HepG2 (cell line): ENCODE measurements at regions not wholly inside any gene's neighbourhood (a gene's known extent, or its start where the extent isn't known, plus 50 kb on each side); places are given as distances from the start of the nearest gene placed in this dataset.
"Not testable (repeated sequence)": the region's sequence is repeated elsewhere in the genome, so short reads cannot be mapped to it uniquely, and the experiment has no call there.

Source experiments
- ATAC-seq: fragments of 200-7000 bp; cut with Tn5 transposase; 3 replicates; pipeline ENCODE4 v1.9.1; 2020; ENCODE audit warnings: mild to moderate bottlenecking, moderate library complexity
- BruUV-seq: library from RNA; stranded (reverse); fragments of 400-500 nt; replicated peaks from 2 replicates; lab custom pipeline; 2021; lab: Mats Ljungman, UMichigan
- CTCF ChIA-PET: fragments of 300-600 bp; formaldehyde crosslinking; extraction: SDS; loops from one replicate; lab custom pipeline; 2021; ENCODE audit warnings: low total read pairs, inconsistent platforms, low intra/inter-chr PET ratio; lab: Yijun Ruan, JAX
- POLR2A ChIA-PET: fragments of 350-600 bp; sonication (Branson Sonifier 250); formaldehyde crosslinking; loops from one replicate; lab custom pipeline; 2020; ENCODE audit warnings: antibody characterized with exemption, inconsistent platforms; lab: Yijun Ruan, JAX
- DNase-seq: peaks from one replicate; pipeline ENCODE4 v3.0.0-alpha.2; 2015; ENCODE audit warnings: low spot score
- FAIRE-seq: peaks from 3 replicates; lab custom pipeline; 2011; peaks lifted over from hg19 to GRCh38; lab: Jason Lieb, UNC
- H2AFZ ChIP-seq: one replicate; pipeline ENCODE4 v1.6.1; 2011; ENCODE audit warnings: low read length, inconsistent platforms
- H3K27ac ChIP-seq: fragments of 300-600 bp; 3 replicates; pipeline ENCODE4 v1.8.0; 2011; ENCODE audit warnings: mixed run types, mild to moderate bottlenecking, mixed read lengths, low read length, inconsistent platforms; ENCODE audit not compliant: insufficient read depth; ENCODE audit errors: extremely low read length
- H3K27me3 ChIP-seq, 2 experiments: fragments of 200-600 bp in 1 of 2; 2 replicates in 1 of 2; 3 replicates in 1 of 2; pipeline versions ENCODE4 v1.6.0 to v1.8.0; 2011; ENCODE audit warnings: low read length in 2 of 2, mild to moderate bottlenecking in 2 of 2, moderate library complexity in 2 of 2, inconsistent platforms in 1 of 2; ENCODE audit not compliant: insufficient read depth in 2 of 2, control insufficient read depth in 1 of 2
- H3K36me3 ChIP-seq, 2 experiments: fragments of 200-600 bp in 1 of 2; replicated peaks in 1 of 2; 2 replicates in 1 of 2; 3 replicates in 1 of 2; pipeline versions ENCODE4 v1.5.1 to v1.8.0; 2011; ENCODE audit warnings: low read length in 2 of 2, inconsistent platforms in 1 of 2; ENCODE audit not compliant: insufficient read depth in 2 of 2, control insufficient read depth in 1 of 2
- H3K4me1 ChIP-seq: 2 replicates; pipeline ENCODE4 v1.5.1; 2012; ENCODE audit warnings: low read length, inconsistent platforms; ENCODE audit not compliant: insufficient read depth
- H3K4me2 ChIP-seq: 2 replicates; pipeline ENCODE4 v1.6.0; 2011; ENCODE audit warnings: low read depth, low read length, inconsistent platforms
- H3K4me3 ChIP-seq, 3 experiments: fragments of 200-600 bp in 1 of 3; sonication (generic), shearing (Covaris generic) in 1 of 3; replicated peaks in 1 of 3; 2 replicates each; pipeline ENCODE4 v1.5.1; 2011 to 2016; ENCODE audit warnings: low read length in 3 of 3, inconsistent platforms in 2 of 3, low read depth in 2 of 3, mild to moderate bottlenecking in 2 of 3, control low read depth in 1 of 3, mixed read lengths in 1 of 3; ENCODE audit not compliant: insufficient read depth in 1 of 3
- H3K79me2 ChIP-seq: one replicate; pipeline ENCODE4 v1.6.1; 2011; ENCODE audit warnings: low read length, inconsistent platforms; ENCODE audit not compliant: insufficient read depth
- H3K9ac ChIP-seq: 2 replicates; pipeline ENCODE4 v1.6.0; 2011; ENCODE audit warnings: mild to moderate bottlenecking, low read depth, low read length, inconsistent platforms; ENCODE audit not compliant: insufficient read depth
- H3K9me3 ChIP-seq: 2 replicates; pipeline ENCODE4 v1.5.1; 2012; ENCODE audit warnings: mild to moderate bottlenecking, low read length
- H4K20me1 ChIP-seq: 2 replicates; pipeline ENCODE4 v1.6.0; 2011; ENCODE audit warnings: inconsistent platforms, mild to moderate bottlenecking, low read length, moderate library complexity; ENCODE audit not compliant: insufficient read depth
- ATF7 ChIP-seq, 2 experiments: fragments of 450-650 bp in 1 of 2; sonication (generic) in 1 of 2; formaldehyde crosslinking in 1 of 2; IDR thresholded peaks; 2 replicates each; pipeline versions ENCODE4 v1.4.0 to v1.6.1; 2016 to 2020; ENCODE audit warnings: antibody characterized with exemption in 1 of 2, mild to moderate bottlenecking in 1 of 2, missing genetic modification reagents in 1 of 2
- CREB1 ChIP-seq, 2 experiments: fragments of 450-650 bp in 1 of 2; IDR thresholded peaks; 2 replicates each; pipeline ENCODE4 v1.6.1; 2016 to 2017; ENCODE audit warnings: control low read depth in 1 of 2, mild to moderate bottlenecking in 1 of 2, missing compliant biosample characterization in 1 of 2, missing genetic modification characterization in 1 of 2
- HNF4A ChIP-seq: sonication (generic); formaldehyde crosslinking; IDR thresholded peaks from 2 replicates; pipeline ENCODE4 v1.4.0; 2020; ENCODE audit warnings: missing genetic modification reagents
- MYC ChIP-seq: sonication (generic); formaldehyde crosslinking; IDR thresholded peaks from 2 replicates; pipeline ENCODE4 v1.9.0; 2021; ENCODE audit warnings: missing genetic modification reagents, borderline replicate concordance
- NFYB ChIP-seq: sonication (generic); formaldehyde crosslinking; IDR thresholded peaks from 2 replicates; pipeline ENCODE4 v1.4.0; 2020; ENCODE audit warnings: missing genetic modification reagents
- NFYC ChIP-seq: IDR thresholded peaks from 2 replicates; pipeline ENCODE4 v1.6.1; 2016; ENCODE audit warnings: missing genetic modification reagents, missing compliant biosample characterization
- RARA ChIP-seq: IDR thresholded peaks from 2 replicates; pipeline ENCODE4 v1.6.1; 2016; ENCODE audit warnings: missing genetic modification reagents, missing compliant biosample characterization
- RFX5 ChIP-seq: IDR thresholded peaks from 2 replicates; pipeline ENCODE4 v1.6.1; 2011; ENCODE audit warnings: low read depth, low read length, improper control_type of control experiment
- ZFY ChIP-seq: sonication (generic); formaldehyde crosslinking; IDR thresholded peaks from 2 replicates; pipeline ENCODE4 v1.4.0; 2020; ENCODE audit warnings: missing genetic modification reagents
- ZNF574 ChIP-seq: sonication (generic); formaldehyde crosslinking; IDR thresholded peaks from 2 replicates; pipeline ENCODE4 v1.4.0; 2020; ENCODE audit warnings: missing genetic modification reagents
- WGBS: methylation state at CpG from one replicate; pipeline ENCODE4 v1.1.6; 2017; ENCODE audit warnings: low lambda C conversion rate; 5-methylcytosine and 5-hydroxymethylcytosine counted together
- in situ Hi-C: cut with HindIII; loops from 2 replicates; pipeline ENCODE4 v1.10.0; 2017; ENCODE audit warnings: low pct_unique_long_range_greater_than_20kb; ENCODE audit not compliant: extremely low pct_ligation_motif_present
- intact Hi-C: fragments of 100-400 bp; cut with micrococcal nuclease; formaldehyde crosslinking; loops from one replicate; pipeline ENCODE4 v1.10.0; 2022; ENCODE audit not compliant: unreplicated experiment
- TF ChIP-seq, protein P1 (sequence below): fragments of 450-650 bp; IDR thresholded peaks from 2 replicates; pipeline ENCODE4 v1.6.1; 2016
- TF ChIP-seq, protein P2 (sequence below): IDR thresholded peaks from 2 replicates; pipeline ENCODE4 v1.6.1; 2016; ENCODE audit warnings: control low read depth

- H3K36me3 ChIP-seq; DNase-seq; BruUV-seq; POLR2A ChIA-PET; ATAC-seq; H3K27me3 ChIP-seq; in situ Hi-C loops; H3K27ac ChIP-seq; FAIRE-seq; H2AFZ ChIP-seq; H3K4me2 ChIP-seq; H3K4me3 ChIP-seq; H3K9me3 ChIP-seq; intact Hi-C loops; H3K4me1 ChIP-seq; H3K79me2 ChIP-seq; H4K20me1 ChIP-seq; H3K9ac ChIP-seq; TF ChIP-seq CREB1, ATF7 (CRISPR knock-in tag; IDR thresholded peaks at IDR 0.05): not testable (repeated sequence)
- WGBS = no CpG with 5 or more reads among the region's 6 CpGs
- CTCF ChIA-PET = interaction anchor here (0.6 kb wide), 1 partner anchor 51 kb away, joined by 3 read pairs; no protein-coding TSS in a partner anchor
- TF ChIP-seq CREB1 (IDR thresholded peaks at IDR 0.05) (peak; percentile 79), ATF7 (IDR thresholded peaks at IDR 0.05) (peak; percentile 73)
- TF ChIP-seq, protein P1, sequence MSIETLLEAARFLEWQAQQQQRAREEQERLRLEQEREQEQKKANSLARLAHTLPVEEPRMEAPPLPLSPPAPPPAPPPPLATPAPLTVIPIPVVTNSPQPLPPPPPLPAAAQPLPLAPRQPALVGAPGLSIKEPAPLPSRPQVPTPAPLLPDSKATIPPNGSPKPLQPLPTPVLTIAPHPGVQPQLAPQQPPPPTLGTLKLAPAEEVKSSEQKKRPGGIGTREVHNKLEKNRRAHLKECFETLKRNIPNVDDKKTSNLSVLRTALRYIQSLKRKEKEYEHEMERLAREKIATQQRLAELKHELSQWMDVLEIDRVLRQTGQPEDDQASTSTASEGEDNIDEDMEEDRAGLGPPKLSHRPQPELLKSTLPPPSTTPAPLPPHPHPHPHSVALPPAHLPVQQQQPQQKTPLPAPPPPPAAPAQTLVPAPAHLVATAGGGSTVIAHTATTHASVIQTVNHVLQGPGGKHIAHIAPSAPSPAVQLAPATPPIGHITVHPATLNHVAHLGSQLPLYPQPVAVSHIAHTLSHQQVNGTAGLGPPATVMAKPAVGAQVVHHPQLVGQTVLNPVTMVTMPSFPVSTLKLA = peak; percentile 39; the same call in 1 of the 2 replicates
Measured at GRCh38 chr7:39796947-39797346, 153.1 kb upstream of the CDK13 start.

DNA sequence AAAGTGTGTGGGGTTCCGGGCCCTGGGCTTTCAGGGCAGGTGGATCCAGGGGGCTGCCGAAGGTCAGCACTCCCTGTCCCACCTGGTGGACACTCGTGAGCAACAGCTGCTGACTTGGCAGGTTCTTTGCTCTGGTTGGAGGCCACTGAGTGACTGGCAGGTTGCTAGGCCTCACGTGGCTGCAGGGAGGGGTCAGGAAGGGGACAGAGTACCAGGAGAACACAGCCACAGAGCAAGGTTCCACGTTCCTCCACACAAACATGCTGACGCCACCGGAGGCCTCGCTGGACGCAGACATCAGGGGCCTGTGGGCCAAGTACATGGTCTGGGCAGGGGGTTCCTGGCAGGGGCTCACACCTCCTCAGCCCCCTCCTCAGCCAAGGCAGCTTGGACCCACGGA lies 152.0 kb upstream of the CDK13 start:
- CTCF ChIA-PET = not testable (repeated sequence)
- TF ChIP-seq, protein P2, sequence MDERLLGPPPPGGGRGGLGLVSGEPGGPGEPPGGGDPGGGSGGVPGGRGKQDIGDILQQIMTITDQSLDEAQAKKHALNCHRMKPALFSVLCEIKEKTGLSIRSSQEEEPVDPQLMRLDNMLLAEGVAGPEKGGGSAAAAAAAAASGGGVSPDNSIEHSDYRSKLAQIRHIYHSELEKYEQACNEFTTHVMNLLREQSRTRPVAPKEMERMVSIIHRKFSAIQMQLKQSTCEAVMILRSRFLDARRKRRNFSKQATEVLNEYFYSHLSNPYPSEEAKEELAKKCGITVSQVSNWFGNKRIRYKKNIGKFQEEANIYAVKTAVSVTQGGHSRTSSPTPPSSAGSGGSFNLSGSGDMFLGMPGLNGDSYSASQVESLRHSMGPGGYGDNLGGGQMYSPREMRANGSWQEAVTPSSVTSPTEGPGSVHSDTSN (CRISPR knock-in tag) = peak; percentile 61
- TF ChIP-seq ZFY (CRISPR knock-in tag) (peak; percentile 17; the same call in 1 of the 2 replicates), NFYB (CRISPR knock-in tag) (peak; percentile 46; the same call in 1 of the 2 replicates), HNF4A (CRISPR knock-in tag) (peak; percentile 10; the same call in 1 of the 2 replicates), ZNF574 (0 out of 2 replicates have a peak, but pooled peaks have one; percentile 15), MYC (CRISPR knock-in tag) (peak; percentile 25; the same call in 1 of the 2 replicates), RARA (CRISPR knock-in tag) (peak; percentile 22; the same call in 1 of the 2 replicates), NFYC (CRISPR knock-in tag) (peak; percentile 46), RFX5 (0 out of 2 replicates have a peak, but pooled peaks have one; percentile 38)

More for the DNA sequence above, 152.0 kb upstream of the CDK13 start:
- BruUV-seq, H2AFZ ChIP-seq, H3K36me3 ChIP-seq, H3K9ac ChIP-seq, H3K27me3 ChIP-seq, POLR2A ChIA-PET, H3K9me3 ChIP-seq, FAIRE-seq, intact Hi-C loops, H3K4me3 ChIP-seq, in situ Hi-C loops, H3K4me1 ChIP-seq, H3K27ac ChIP-seq, H4K20me1 ChIP-seq, H3K79me2 ChIP-seq: not testable (repeated sequence)
- H3K4me2 ChIP-seq = 0 out of 2 replicates have a peak overlapping the region, but pooled peaks have one; percentile 18
- ATAC-seq (peak; percentile 75; the same call in 2 of the 3 replicates), DNase-seq (peak; percentile 20)
- WGBS = 33% methylated on average over 1 of the region's 10 CpGs
